Activated CD8-positive, alpha-beta memory T cell treated with anti-CD3 and anti-CD28 coated beads, Interleukin-2, amount 50 U/mL, for 48 hours (primary cell): ENCODE measurements at regions not wholly inside any gene's neighbourhood (a gene's known extent, or its start where the extent isn't known, plus 50 kb on each side); places are given as distances from the start of the nearest gene placed in this dataset.

ENCODE experiments used
- DNase-seq: peaks from one replicate; pipeline ENCODE4 v3.0.0-alpha.2; 2020

GRCh38 chr22:44402196-44403111 lies 89.7 kb upstream of the SHISAL1 start:
- DNase-seq = no peak

DNA sequence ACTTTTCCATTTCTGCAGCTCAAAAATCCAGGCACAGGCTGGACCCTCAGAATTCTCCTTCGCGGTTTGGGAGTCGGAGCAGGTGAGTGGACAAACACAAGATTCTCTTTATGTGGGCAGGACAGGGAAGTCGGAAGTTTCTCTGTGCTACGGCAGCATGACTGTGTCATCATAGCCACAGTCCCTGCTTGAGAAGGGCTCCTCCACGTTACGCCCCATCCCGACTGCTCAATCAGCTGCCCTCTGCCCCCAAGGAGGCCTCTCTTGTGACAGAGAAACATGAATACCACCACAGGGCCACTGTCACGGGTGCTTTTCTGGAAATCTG lies 89.0 kb upstream of the SHISAL1 start:
- DNase-seq = no peak

- no peak for DNase-seq
Observed at GRCh38 chr22:44400763-44401060, 88.0 kb upstream of the SHISAL1 start.

- peak; percentile 38 for DNase-seq
Observed at GRCh38 chr22:44399906-44400762, 87.4 kb upstream of the SHISAL1 start.

DNA sequence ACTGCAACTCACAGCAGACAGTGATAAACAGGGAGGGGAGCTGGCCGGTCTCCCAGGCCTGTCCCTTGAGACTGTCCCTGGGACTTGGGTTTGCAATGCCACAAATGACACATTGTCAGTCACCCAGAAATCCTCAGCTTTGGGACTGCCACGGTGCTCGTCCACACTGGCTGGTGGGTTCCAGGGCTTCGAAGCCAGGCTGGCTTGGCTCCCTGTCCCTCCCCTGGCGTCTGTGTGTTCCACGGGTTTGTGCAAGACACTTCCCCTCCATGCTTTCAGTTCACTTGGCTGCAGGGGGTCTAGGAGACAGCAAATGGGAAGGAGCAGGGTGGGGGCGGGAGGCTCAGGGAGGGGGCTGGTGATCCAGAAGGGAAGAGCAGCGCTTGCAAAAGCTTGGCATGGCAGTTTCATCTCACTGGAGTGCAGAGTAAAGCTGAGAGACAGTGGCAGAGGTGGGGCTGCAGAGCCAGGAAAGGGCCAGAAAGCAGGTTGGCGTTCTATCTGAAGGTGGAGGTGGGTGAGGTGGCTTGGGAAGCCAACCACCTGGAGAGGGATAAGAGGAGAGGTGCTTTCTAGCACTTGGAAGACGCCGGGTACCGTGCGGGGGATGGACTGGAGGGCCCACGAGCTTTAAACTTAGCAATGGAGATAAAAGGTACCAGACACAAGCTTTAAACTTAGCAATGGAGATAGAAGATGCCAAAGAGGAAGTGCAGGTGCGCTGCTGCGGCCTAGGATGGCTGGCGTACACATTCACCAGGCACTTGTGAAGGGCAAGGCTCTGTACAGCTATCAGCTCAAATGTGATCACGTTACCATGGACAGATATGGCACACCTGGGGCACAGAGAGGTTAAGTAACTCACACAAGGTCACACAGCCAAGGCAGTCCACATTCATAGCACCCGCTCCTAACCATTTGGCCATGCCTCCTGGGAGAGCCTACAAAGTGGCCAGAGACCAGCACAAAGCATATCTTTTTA lies 86.4 kb upstream of the SHISAL1 start:
- DNase-seq = peak; percentile 33

- DNase-seq = peak; percentile 36
Observed at GRCh38 chr22:44396727-44397722, 84.3 kb upstream of the SHISAL1 start.

- DNase-seq = peak; percentile 18
Observed at GRCh38 chr22:44396021-44396726, 83.4 kb upstream of the SHISAL1 start.

- peak; percentile 23 for DNase-seq
Observed at GRCh38 chr22:44395118-44396005, 82.6 kb upstream of the SHISAL1 start.

- no peak for DNase-seq
Observed at GRCh38 chr22:44394246-44395117, 81.7 kb upstream of the SHISAL1 start.

GRCh38 chr22:44393066-44393465 lies 80.3 kb upstream of the SHISAL1 start:
- DNase-seq = no peak

GRCh38 chr22:44392446-44392921 lies 79.7 kb upstream of the SHISAL1 start:
- DNase-seq = no peak

DNA sequence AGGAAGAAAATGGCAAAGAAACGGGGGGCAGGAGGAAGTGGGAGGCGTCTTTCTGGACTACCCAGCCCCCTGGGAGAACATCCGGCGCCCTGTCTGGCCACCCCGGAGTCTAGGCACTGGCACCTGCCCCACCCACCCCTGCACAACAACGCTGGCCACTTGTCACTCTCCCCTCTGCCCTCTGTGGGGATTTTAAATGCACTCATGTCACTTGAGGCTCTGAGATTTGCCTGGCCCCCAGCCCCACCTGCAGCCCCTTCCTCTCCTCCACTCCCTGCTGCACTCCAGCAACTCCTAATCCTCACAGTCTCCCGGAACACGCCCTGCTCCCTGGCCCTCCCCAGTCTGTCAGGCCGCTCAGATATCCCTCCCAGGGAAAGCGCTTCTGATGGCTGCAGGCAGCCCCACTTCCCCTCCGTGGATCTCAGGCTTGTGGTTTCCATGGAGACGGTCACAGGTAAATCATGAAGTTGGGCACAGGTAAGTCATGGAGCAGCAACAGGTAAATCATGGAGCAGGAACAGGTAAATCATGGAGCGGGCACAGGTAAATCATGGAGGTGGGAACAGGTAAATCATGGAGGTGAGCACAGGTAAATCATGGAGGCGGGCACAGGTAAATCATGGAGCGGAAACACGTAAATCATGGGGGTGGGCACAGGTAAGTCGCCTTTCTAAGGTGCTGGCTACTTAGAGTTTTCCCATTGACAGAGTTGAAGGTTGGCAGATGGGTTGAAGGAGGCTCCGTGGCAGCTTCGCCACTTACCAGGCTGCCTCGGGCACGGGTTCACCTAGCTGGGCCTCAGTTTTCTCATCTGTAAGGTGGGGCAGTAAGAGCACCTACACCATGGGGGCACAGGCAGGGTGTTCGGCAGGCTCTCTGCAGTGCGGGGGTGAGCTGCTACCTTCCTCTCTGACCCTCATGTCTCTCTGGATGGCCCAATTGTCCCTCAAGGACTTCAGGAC lies 79.0 kb upstream of the SHISAL1 start:
- DNase-seq = no peak

DNA sequence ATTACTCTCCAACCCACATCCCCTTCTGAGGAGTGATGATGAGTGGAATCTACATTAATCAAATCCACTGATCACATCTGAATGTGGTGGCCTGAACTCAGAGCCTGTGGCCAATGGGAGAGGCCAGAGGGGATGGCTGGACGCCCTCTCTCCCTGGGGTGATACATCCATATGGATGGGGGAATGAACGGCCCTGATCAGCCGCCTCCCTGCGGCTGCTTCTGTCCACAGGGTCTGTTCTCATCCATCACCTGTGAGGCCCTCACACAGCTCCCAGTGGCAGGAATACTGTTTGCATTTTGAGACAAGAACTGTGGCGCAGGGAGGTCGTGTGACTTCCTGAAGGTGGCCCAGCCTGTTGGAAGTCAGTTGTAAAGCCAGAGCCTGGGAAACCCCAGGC lies 78.3 kb upstream of the SHISAL1 start:
- DNase-seq = no peak

- no peak for DNase-seq
Observed at GRCh38 chr22:44390613-44390970, 77.8 kb upstream of the SHISAL1 start.

- no peak for DNase-seq
Observed at GRCh38 chr22:44389926-44390612, 77.3 kb upstream of the SHISAL1 start.

- DNase-seq = no peak
Observed at GRCh38 chr22:44389181-44389580, 76.4 kb upstream of the SHISAL1 start.

- no peak for DNase-seq
Observed at GRCh38 chr22:44387486-44387885, 74.7 kb upstream of the SHISAL1 start.
